Activated naive CD8-positive, alpha-beta T cell treated with anti-CD3 and anti-CD28 coated beads, Interleukin-2, amount 10 ng/mL, durations not matched to agents 7 days and 5 days (primary cell): ENCODE measurements at regions not wholly inside any gene's neighbourhood (a gene's known extent, or its start where the extent isn't known, plus 50 kb on each side); places are given as distances from the start of the nearest gene placed in this dataset.

Experiments
- ATAC-seq: fragments of 150-1000 bp; cut with Tn5 transposase; one replicate; pipeline ENCODE4 v1.10.0; 2021; ENCODE audit warnings: low read depth, moderate library complexity
- POLR2A ChIA-PET: fragments of 350-600 bp; sonication (Branson Sonifier 250); formaldehyde crosslinking; loops from one replicate; lab custom pipeline; 2021; ENCODE audit warnings: antibody characterized with exemption; lab: Charles Lee
- DNase-seq: peaks from one replicate; pipeline ENCODE4 v3.0.0; 2021
- H3K27ac Mint-ChIP-seq: one replicate; pipeline ENCODE4 v1.8.0; 2022; ENCODE audit warnings: mild to moderate bottlenecking, mixed read lengths
- H3K27me3 Mint-ChIP-seq: one replicate; pipeline ENCODE4 v1.8.0; 2022; ENCODE audit warnings: mild to moderate bottlenecking, moderate library complexity, mixed read lengths
- H3K36me3 Mint-ChIP-seq: one replicate; pipeline ENCODE4 v1.8.0; 2021; ENCODE audit warnings: mild to moderate bottlenecking, mixed read lengths
- H3K4me1 Mint-ChIP-seq: one replicate; pipeline ENCODE4 v1.8.0; 2021; ENCODE audit warnings: mixed read lengths
- H3K4me3 Mint-ChIP-seq: one replicate; pipeline ENCODE4 v1.8.0; 2022; ENCODE audit warnings: mild to moderate bottlenecking, moderate library complexity, mixed read lengths
- H3K9me3 Mint-ChIP-seq: one replicate; pipeline ENCODE4 v1.8.0; 2021; ENCODE audit warnings: mixed read lengths

DNA sequence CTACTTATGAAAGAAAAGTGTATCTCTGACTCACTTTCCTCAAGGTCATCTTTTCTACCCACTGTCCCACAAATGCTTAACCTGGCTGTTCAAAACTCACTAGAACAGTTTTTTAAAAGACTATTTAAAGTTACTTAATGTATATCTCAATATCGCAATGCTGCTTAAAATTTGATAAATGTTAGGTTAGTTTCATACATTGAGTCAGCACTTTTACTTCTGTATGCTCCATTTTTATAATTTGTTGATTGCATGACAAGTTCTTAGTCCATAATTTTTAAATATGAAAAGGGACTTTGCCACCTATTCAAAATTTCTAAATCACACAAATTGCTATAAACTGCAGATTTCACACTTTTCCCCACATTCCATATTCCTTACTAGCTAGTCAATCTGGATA lies 231.7 kb upstream of the SLC39A10 start:
- H3K9me3 Mint-ChIP-seq = peaks cover 2% of the 10 kb centered on the region
- peaks cover 5% of the 10 kb centered on the region for H3K36me3 Mint-ChIP-seq
- no peaks in the 10 kb centered on the region for H3K27me3 Mint-ChIP-seq
- H3K4me1 Mint-ChIP-seq = peaks cover 1% of the 10 kb centered on the region
- DNase-seq (no peak), ATAC-seq (no peak)
- no peak overlapping the region for H3K4me3 Mint-ChIP-seq
- POLR2A ChIA-PET = no interaction called here
- no peak overlapping the region for H3K27ac Mint-ChIP-seq

DNA sequence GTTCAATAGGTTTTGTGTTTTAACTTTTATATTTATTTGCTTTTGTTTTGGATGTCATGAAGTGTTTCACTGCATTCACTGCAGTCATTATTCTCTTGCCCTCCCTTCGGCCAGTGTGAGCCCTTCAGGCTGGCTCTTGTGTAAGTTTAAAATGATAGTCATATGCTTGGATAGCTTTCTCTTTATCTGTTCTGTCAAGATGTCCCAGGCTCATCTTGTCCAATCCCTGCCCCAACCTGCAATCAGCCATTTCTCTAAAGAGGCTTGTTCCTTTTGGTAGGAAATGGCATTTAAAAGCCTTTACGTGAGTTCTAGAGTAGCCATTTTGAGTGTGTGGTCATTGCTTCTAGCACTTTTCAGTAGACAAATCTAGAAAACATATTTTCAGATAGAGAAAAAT lies 238.0 kb upstream of the SLC39A10 start:
- Mint-ChIP-seq H3K36me3 (peaks cover 11% of the 10 kb centered on the region), H3K27me3 (no peaks in the 10 kb centered on the region), H3K27ac (no peak overlapping the region), H3K4me3 (no peak overlapping the region), H3K9me3 (peaks cover 5% of the 10 kb centered on the region), H3K4me1 (no peaks in the 10 kb centered on the region)
- DNase-seq (no peak), ATAC-seq (no peak)
- POLR2A ChIA-PET = no interaction called here

DNA sequence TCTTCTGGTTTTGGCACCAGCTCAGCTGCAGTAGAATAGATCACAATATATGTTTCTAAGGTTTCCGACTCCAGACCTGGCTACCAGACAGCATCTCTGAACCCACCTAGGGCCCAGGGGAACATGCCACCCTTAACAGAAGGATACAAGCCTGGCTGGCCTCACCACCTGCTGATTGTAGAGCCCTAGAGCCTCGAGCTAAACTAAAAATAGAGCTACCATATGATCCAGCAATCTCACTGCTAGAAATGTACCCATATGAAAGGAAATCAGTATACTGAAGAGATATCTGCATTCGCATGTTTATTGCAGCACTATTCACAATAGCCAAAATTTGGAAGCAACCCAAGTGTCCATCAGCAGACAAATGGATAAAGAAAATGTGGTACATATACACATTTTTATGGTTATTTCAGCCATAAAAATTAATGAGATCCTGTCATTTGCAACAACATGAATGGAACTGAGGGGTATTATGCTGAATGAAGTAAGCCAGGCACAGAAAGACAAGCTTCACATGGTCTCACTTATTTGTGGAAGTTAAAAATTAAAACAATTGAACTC lies 242.4 kb upstream of the SLC39A10 start:
- no peak overlapping the region for H3K4me3 Mint-ChIP-seq
- no peaks in the 10 kb centered on the region for H3K27me3 Mint-ChIP-seq
- peaks cover 8% of the 10 kb centered on the region for H3K36me3 Mint-ChIP-seq
- peaks cover 2% of the 10 kb centered on the region for H3K4me1 Mint-ChIP-seq
- POLR2A ChIA-PET = no interaction called here
- H3K27ac Mint-ChIP-seq = no peak overlapping the region
- DNase-seq (no peak), ATAC-seq (no peak)
- peaks cover 6% of the 10 kb centered on the region for H3K9me3 Mint-ChIP-seq

DNA sequence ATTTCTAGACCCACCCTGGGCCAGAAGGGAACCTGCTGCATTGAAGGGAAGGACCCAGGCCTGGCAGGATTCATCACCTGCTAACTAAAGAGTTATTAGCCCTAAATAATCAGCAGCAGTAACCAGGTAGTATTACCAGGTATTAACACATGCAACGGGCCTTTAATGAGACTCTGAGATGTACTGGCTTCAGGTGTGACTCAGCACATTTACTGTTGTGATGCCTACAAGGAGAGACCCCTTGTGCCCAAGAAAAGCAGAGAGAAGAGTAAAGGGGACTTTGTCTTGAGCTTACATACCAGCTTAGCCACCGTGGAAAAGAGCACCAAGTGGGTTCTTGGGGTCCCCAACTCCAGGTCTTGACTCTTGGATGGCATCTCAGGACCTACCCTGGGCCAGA lies 243.1 kb upstream of the SLC39A10 start:
- Mint-ChIP-seq H3K36me3 (peaks cover 4% of the 10 kb centered on the region), H3K27me3 (no peaks in the 10 kb centered on the region), H3K4me3 (no peak overlapping the region), H3K4me1 (peaks cover 2% of the 10 kb centered on the region), H3K9me3 (peaks cover 4% of the 10 kb centered on the region), H3K27ac (no peak overlapping the region)
- DNase-seq = no peak
- POLR2A ChIA-PET = no interaction called here
- no peak for ATAC-seq

DNA sequence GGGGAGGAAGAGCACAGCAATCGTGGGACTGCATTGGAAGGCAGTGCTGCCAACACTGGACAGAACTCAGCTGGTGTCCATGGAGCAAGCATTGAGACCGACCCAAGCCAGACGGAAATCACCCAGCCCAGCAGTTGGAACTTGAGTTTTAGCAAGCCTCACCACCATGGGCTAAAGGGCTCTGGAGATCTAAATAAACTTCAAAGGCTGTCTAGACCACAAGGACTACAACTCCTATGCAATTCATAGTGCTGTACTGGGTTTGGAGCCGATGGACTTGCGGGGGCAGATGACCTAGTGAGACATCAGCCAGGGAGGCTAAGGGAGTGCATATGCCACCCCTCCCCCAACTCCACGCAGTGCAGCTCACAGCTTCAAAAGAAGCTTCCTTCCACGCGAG lies 243.6 kb upstream of the SLC39A10 start:
- Mint-ChIP-seq H3K27me3 (no peaks in the 10 kb centered on the region), H3K9me3 (peaks cover 4% of the 10 kb centered on the region), H3K27ac (no peak overlapping the region), H3K4me3 (no peak overlapping the region), H3K4me1 (peaks cover 2% of the 10 kb centered on the region), H3K36me3 (peaks cover 4% of the 10 kb centered on the region)
- POLR2A ChIA-PET = no interaction called here
- no peak for ATAC-seq
- DNase-seq = no peak

DNA sequence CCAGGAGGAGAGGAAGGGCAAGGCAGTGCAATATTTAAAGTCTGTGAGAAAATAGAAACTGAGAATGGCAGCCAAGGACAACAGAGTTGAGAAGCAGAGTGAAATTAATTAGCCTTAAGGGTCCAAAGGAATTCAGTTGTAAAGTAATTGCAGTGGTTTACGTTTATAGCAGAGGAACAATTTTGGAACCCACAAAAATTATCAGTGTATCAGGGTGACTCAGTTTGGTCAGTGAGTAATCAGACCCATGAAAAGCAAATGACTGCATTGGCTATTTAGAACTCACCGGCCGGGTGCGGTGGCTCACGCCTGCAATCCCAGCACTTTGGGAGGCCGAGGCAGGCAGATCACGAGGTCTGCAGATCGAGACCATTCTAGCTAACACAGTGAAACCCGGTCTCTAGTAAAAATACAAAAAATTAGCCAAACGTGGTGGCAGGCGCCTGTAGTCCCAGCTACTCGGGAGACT lies 245.8 kb upstream of the SLC39A10 start:
- Mint-ChIP-seq H3K4me1 (peaks cover 8% of the 10 kb centered on the region), H3K27me3 (no peaks in the 10 kb centered on the region), H3K4me3 (no peak overlapping the region), H3K36me3 (peaks cover 4% of the 10 kb centered on the region), H3K27ac (peak overlapping the region; percentile 46), H3K9me3 (peaks cover 4% of the 10 kb centered on the region)
- DNase-seq (no peak), ATAC-seq (no peak)
- POLR2A ChIA-PET = no interaction called here

DNA sequence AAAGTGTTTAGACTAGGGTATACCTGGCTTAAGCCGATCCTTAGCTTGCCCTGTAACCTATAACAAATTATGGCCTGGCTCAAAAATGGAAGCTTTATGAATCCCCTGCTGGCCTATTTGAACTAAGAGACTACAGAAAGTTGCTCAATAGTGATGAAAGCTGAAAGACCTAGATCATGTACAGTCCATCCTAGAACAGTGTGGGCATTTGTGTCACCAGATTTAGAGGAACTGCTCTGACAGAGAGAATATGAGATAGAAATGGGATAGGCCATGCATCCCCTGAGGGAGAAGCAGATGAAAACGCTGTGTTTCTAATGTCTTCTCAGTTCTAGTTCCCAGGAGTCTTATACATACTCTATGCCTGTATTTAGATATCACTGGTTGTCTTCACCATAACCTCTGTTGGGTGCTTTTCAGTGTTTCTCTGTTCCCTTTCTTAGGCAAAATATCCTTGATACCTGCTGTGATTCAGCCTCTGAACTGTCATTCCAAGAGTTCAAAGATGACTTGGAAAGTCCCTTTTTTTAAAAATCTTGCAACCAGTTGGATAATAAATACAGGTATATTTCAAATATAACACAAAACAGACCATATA lies 246.9 kb upstream of the SLC39A10 start:
- peaks cover 6% of the 10 kb centered on the region for H3K9me3 Mint-ChIP-seq
- no peak for DNase-seq
- H3K4me3 Mint-ChIP-seq = no peak overlapping the region
- H3K27ac Mint-ChIP-seq = no peak overlapping the region
- no peaks in the 10 kb centered on the region for H3K27me3 Mint-ChIP-seq
- peaks cover 13% of the 10 kb centered on the region for H3K4me1 Mint-ChIP-seq
- POLR2A ChIA-PET = no interaction called here
- peaks cover 8% of the 10 kb centered on the region for H3K36me3 Mint-ChIP-seq
- ATAC-seq = no peak

DNA sequence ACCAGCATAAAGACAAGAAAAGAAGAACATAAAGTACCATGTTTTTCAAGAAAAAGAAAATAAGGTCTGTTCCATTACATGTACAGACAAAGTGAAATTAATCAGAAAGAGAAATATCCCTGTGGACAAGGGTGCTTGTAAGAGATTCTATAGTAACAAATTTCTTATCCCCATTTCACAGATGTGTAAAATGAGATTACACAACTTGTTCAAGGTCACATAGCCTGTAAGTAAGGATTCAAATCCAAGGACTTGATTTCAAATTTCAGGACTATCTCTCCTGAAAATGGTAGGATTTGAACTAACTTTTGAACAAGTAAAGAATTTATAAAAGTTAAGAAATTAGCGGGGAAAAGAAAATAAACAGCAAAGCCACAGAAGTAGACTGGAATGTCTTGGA lies 248.2 kb upstream of the SLC39A10 start:
- no peak for DNase-seq
- Mint-ChIP-seq H3K4me1 (peaks cover 16% of the 10 kb centered on the region), H3K4me3 (no peak overlapping the region), H3K9me3 (peaks cover 4% of the 10 kb centered on the region), H3K36me3 (peaks cover 13% of the 10 kb centered on the region), H3K27me3 (no peaks in the 10 kb centered on the region), H3K27ac (no peak overlapping the region)
- POLR2A ChIA-PET = no interaction called here
- ATAC-seq = no peak

DNA sequence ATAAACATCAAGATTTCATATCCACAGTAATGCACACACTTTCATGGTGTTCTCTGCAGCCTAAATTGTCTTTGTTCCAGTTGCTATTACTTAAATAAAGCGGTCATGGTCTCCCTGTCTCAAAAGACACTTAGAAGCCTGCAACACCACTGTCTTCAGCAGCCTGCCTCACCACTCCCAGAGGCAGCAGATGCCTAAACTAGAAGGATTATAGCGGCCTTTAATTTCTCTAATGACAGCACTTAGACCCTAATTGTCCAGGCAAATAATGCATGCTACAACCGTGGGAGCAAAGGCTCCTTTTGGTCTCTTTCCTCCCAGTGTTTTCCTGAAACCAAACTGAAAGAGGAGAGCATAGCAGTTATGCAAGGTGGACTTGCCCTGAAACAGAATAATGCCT lies 248.8 kb upstream of the SLC39A10 start:
- POLR2A ChIA-PET = no interaction called here
- no peak for ATAC-seq
- H3K4me1 Mint-ChIP-seq = peaks cover 14% of the 10 kb centered on the region
- no peak overlapping the region for H3K4me3 Mint-ChIP-seq
- no peaks in the 10 kb centered on the region for H3K27me3 Mint-ChIP-seq
- DNase-seq = no peak
- peaks cover 4% of the 10 kb centered on the region for H3K9me3 Mint-ChIP-seq
- H3K27ac Mint-ChIP-seq = no peak overlapping the region
- peaks cover 14% of the 10 kb centered on the region for H3K36me3 Mint-ChIP-seq

DNA sequence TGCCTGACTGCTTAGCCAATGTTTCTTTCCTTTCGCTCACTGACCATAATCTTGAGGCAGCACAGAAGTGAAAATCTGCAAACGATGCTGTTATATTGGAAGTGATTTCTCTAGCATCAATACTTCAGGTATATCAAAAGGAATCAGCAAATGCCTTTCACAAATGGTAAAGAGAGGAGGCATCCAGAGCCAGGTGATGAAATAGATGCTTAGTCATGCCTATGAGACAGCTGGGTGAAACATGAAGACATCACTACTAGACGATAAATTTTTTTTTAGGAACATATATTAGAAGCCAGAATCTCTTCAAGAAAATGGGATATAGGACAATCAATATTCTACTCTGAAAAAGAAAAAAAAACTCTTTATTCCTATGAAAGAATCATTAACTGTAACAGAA lies 249.2 kb upstream of the SLC39A10 start:
- no peak for ATAC-seq
- Mint-ChIP-seq H3K4me1 (peaks cover 14% of the 10 kb centered on the region), H3K9me3 (peaks cover 4% of the 10 kb centered on the region), H3K27ac (no peak overlapping the region), H3K36me3 (peaks cover 14% of the 10 kb centered on the region), H3K4me3 (no peak overlapping the region), H3K27me3 (no peaks in the 10 kb centered on the region)
- POLR2A ChIA-PET = no interaction called here
- no peak for DNase-seq

DNA sequence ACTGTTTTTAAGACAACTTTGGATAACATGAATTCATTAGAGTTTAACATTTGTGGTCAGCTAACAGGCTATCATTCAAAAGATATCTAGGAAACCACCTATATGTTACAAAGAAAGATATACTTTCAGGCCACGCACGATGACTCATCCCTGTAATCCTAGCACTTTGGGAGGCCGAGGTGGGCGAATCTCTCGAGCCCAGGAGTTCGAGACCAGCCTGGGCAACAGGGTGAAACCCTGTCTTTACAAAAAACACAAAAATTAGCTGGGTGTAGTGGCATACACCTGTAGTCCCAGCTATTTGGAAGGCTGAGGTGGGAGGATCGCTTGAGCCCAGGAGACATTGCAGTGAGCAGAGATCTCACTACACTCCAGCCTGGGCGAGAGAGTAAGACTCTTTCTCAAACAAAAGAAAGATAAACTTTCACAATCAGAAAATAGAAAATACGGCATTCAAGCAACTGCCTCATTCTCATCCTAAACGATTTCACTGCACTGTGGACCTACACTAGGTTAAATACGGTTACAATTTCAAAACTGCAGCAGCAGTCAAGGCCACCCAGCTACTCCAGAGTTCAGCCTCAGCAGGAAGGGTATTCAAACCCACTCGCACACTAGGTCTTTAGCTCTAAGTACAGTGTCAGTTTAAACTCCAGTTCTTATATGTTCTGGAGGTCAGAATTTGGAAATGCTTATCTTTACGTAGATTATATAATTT lies 250.0 kb upstream of the SLC39A10 start:
- Mint-ChIP-seq H3K4me3 (no peak overlapping the region), H3K9me3 (peaks cover 4% of the 10 kb centered on the region), H3K4me1 (peaks cover 14% of the 10 kb centered on the region), H3K36me3 (peaks cover 14% of the 10 kb centered on the region), H3K27me3 (no peaks in the 10 kb centered on the region), H3K27ac (no peak overlapping the region)
- ATAC-seq (no peak), DNase-seq (no peak)
- POLR2A ChIA-PET = no interaction called here

DNA sequence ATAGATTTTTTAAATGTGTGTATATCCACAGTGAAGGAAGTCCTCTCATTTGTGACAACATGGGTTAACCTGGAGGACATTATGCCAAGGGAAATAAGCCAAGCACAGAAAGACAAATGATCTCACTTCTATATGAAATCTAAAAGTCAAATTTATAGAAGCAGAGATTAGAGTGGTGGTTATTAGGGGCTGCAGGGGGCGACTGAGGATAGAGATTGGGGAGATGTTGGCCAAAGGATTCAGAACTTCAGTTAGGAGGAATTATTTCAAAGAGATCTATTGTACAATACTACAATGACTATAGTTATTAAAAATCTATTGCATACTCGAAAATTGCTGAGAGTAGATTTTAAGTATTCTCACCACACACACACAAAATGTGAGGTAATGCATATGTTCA lies 252.4 kb upstream of the SLC39A10 start:
- Mint-ChIP-seq H3K4me1 (peaks cover 14% of the 10 kb centered on the region), H3K27ac (no peak overlapping the region), H3K9me3 (peaks cover 4% of the 10 kb centered on the region), H3K27me3 (no peaks in the 10 kb centered on the region), H3K4me3 (no peak overlapping the region), H3K36me3 (peaks cover 14% of the 10 kb centered on the region)
- DNase-seq = no peak
- POLR2A ChIA-PET = no interaction called here
- ATAC-seq = no peak

DNA sequence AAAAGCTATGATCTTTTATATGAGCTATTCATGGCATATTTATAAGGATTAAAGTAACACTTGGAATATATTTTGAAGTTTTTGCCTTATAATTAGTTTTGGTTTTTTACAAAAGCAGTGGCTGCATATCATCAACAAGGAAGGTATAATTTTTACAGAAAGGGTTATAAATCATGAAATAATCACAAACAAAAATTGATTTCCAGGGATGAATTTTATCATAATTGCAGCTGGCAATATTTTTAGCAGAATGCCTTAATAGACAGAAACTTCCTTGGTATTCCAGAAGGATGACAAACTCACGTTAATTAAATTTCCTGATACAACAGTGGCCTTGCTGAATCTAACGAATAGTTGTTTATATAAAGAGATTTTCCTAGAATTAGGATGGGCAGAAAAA lies 260.5 kb upstream of the SLC39A10 start:
- H3K4me1 Mint-ChIP-seq = no peaks in the 10 kb centered on the region
- H3K9me3 Mint-ChIP-seq = no peaks in the 10 kb centered on the region
- H3K27ac Mint-ChIP-seq = no peak overlapping the region
- no peaks in the 10 kb centered on the region for H3K27me3 Mint-ChIP-seq
- no peak for DNase-seq
- peaks cover 8% of the 10 kb centered on the region for H3K36me3 Mint-ChIP-seq
- H3K4me3 Mint-ChIP-seq = no peak overlapping the region
- POLR2A ChIA-PET = no interaction called here
- ATAC-seq = no peak

DNA sequence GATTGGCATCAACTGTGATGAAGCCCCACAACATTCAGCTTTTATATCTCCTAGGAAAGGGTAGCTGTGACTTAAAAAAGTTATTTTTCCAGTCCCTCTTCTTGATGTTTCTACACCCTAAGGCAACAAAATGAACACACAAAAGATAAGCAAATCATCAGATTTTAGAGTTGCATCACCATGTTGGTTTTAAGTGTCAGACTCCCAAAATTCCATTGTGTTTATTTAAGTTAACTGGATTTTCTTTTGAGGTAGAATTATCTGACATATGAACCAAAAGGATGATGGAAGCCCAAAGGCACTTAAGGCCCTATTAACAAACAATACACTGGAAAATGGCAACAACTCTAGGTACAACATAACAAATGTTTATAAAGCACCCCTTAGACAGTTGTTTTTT lies 261.7 kb upstream of the SLC39A10 start:
- H3K27me3 Mint-ChIP-seq = no peaks in the 10 kb centered on the region
- ATAC-seq = no peak
- peaks cover 8% of the 10 kb centered on the region for H3K36me3 Mint-ChIP-seq
- H3K9me3 Mint-ChIP-seq = no peaks in the 10 kb centered on the region
- no peak overlapping the region for H3K4me3 Mint-ChIP-seq
- POLR2A ChIA-PET = no interaction called here
- DNase-seq = no peak
- no peak overlapping the region for H3K27ac Mint-ChIP-seq
- H3K4me1 Mint-ChIP-seq = no peaks in the 10 kb centered on the region
